GM18519 (cell line): ENCODE measurements at regions not wholly inside any gene's neighbourhood (a gene's known extent, or its start where the extent isn't known, plus 50 kb on each side); places are given as distances from the start of the nearest gene placed in this dataset.
"Not testable (repeated sequence)": the region's sequence is repeated elsewhere in the genome, so short reads cannot be mapped to it uniquely, and the experiment has no call there.

Experiments used
- ATAC-seq: cut with Tn5 transposase; IDR thresholded peaks from one replicate; pipeline ENCODE4 v1.9.1; 2021; ENCODE audit warnings: mild to moderate bottlenecking, moderate library complexity; ENCODE audit not compliant: unreplicated experiment, low FRiP score

DNA sequence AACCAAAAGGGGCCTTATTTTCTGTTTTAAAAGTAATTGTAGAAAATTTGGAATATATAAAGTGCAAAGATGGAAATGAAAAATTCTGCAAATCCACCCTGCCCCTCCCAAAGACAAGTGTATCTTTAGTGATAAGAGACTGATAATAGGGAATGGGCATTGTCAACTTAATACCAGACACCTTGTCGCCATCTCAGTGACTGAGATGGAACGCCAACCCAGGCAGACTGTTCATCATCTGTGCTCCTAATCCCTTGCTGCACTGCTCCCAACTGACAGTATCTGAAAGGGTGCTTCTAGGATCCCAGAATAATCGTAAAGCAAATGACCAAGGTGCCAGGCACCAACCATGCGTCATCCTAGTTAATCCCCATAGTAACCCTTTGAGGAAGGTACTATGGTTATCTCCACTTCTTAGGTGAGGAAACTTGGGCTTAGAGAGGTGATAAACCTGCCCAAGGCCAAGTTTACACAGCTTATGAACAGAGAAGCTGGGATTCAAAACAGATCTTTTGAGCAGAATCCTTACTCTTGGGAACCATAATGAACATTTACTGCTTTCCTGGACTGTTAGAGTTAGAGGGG lies 583.7 kb downstream of the GATA3 start:
- no peak for ATAC-seq

DNA sequence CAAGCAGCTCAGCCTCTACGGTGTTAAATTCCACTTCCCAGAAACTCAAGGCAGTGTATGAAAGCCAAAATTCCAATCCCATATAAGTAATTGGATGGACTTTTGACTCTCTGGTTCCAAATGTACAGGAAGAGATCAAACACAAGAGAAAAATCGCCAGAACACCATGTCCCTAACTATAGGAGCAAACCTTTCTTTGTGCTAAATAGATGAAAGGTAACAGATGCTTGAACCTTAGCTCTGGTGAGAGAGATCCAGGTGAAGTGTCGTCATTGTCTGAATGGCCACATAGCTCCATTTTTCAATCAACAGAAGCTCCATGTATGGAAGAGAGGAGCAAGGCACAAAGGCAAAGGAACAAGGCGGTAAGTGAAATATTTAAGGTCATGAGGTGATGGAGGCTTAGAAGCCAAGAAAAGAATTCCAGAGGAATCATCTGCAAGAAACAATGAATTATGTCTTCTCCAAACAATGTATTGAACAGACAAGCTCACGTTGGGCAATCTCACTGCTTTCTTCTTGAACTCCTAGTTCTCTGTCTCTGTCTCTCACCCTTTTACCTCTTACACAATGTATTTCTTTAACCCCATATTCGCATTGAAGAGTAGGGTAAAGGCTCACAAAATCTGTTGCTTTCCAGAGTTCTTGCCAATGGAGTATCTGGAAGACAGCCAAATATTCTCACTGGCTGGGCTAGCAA lies 585.1 kb downstream of the GATA3 start:
- no peak for ATAC-seq

DNA sequence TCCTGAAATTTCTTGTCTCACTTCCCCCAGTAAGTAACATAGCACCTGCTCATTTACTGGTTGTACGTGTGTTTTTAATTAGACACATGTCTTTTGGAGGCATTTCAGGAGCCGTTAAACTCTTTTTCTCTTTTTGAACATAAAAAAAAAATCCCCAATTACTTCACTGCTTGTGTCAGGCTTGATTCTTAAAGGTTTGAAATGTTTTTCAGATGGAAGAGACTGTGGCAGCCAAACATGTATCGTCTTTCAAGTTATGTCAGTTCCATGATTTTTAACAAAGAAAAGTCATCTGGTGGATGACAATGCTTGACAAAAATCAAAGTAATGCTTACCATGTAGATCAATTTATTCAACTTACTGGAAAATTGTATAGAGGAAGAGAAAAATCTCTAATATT lies 585.8 kb downstream of the GATA3 start:
- no peak for ATAC-seq

DNA sequence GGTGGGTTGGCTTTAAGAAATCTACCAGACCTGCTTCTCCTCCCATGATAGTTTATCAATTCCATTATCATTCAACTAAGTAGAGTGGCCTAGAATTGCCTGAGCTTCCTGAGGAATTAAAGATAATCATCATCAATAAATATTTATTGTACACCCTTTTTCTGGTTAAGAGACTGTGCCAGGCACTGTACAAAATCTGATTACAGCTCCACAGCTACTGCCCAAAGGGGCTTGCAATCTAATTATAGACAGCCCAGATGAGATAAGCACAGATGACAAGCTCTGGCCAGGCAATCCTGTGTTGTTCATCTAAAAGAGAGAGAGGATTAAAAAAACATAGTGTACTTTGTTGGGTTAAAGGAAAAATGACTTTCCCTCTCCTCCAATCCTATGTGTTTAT lies 586.4 kb downstream of the GATA3 start:
- no peak for ATAC-seq

DNA sequence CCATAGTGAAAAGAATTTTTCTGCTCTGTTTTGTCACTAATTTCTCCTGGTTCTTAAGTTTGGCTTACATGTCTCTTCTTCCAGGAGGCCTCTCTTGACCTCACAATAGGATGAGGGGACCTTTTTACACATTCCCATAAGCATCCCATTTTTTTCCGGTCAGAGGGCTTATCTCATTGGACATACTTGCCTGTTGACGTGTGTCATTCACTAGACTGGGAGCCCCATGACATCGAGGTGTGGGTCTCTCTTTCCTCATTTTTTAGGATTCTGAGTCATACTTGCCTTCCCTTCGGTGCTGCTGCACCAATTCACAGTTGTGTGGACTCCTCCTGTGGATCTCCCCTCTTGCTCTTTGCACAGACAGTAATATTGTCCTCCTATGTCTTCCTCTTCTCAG lies 601.8 kb downstream of the GATA3 start:
- no peak for ATAC-seq

DNA sequence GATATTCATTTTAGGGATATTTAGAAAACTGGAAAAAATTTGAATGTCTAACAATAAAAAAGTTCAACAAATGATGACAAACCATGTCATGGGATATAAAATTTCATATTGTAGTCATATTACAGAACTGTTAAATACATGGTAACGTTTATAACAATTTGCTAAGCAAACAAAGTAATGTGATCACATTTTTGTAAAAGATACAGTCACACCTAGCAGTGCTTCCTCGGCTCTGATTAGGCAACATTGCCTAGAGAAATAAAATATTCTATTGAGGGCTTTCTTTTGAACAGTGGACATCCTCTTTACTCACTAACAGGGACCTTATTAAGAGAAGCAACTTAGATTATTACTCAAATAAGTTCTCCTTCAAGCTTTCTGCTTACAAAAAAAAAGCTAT lies 605.5 kb downstream of the GATA3 start:
- ATAC-seq = no peak

DNA sequence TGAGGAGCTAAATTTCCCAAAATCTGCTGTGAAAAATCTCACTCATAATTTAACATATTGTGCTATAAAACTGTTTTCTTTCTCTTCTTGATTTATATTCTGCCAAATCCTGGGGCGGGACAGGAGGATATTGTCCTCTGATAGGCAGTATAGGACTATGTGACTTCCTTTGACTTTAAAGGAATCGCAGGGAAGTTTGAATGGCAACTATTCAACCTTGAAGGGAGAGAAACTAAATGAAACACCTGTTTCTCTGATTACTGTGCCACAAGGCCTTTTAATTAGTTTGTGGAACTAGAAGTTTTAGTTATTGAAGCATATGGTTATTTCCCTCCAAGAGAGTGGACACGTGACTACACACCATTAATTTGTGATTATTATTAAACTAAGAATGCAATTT lies 607.4 kb downstream of the GATA3 start:
- ATAC-seq = no peak

DNA sequence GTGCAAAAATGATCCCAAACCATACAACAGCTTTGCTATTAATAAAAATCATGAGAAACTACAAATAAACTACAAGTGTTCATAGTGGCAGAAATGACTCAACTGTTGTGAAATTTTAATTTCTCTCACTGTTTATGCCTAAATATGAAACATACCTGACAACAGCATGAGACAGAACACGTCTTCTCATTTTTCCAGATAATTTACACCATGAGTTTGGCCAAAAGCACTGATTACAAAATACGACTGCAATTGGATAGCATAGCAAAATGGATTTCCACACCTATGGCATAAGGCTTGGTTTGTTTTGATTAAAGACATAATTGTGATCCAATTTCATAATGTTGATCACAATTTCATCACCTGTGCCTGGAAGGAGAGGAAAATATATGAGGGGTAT lies 608.6 kb downstream of the GATA3 start:
- no peak for ATAC-seq

DNA sequence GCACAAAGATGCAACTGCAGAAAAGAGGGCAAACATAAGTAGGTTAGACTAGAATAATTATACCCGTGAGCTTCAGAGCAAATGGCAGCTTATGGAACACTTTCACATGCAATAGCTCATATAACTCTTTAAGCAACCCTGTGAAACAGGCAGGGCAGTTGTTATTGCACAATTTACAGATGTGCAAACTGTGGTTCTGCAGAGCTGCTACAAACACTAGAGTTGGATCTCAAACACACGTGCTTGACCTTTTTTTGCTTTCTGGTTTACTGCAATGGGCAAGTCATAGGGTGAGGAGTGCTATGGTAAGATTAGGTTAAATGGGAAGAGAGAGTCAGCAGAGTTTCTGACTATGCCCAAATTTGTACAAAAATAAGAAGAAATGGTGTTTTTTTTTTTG lies 610.8 kb downstream of the GATA3 start:
- ATAC-seq = no peak

DNA sequence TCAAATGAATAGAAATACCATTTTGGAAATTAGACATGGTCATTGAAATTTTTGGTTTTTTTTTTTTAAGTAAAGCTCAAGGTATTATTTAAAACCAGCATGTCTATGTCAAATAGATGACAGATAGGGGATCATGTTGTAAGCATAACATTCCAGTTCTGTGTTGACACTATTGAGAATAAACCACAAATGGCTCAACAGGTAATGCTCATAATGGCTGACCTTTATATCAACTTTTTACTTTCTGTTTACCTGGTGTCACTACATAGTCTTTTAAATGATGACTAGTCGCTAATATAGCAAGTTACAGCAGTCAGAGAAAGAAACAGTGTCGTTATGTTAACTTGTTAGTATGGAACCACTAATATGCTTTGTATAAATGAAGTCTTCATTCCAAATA lies 616.0 kb downstream of the GATA3 start:
- no peak for ATAC-seq

DNA sequence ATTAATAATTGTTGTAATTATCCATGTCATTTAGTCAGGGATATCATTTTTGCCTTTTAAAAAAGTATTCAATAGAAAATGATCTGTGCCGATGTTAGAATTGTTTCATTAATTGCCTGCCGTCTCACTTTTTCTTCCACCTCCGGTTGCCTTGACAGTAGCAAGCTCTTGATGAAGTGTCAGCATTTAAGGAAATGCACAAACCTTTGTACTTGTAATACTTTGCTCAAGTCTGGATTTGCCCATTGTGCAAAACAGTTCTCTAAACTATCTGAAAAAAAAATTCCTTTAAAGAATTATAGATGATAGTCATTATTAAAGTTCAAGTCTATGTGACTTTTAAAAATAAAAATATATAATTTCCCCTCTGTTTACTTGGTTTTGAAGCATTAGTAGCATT lies 619.7 kb downstream of the GATA3 start:
- no peak for ATAC-seq

DNA sequence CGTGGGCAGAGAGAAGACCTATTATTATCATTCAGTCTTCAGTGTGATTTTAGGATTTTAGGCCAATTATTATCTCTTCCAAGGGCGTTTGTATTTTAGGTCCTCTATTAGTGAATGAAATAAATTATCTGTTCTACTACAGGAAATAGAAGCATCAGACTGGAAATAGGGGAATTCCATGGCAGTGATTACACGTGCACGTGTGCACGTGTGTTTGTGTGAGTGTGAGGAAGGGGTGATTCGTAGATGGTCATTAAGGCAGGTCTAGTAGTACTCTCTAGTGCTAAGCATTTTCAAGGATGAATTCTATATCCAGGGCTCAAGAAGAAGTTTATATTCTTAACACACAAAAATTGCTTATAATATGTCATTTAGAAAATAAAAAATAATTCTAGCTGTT lies 623.2 kb downstream of the GATA3 start:
- ATAC-seq = no peak

DNA sequence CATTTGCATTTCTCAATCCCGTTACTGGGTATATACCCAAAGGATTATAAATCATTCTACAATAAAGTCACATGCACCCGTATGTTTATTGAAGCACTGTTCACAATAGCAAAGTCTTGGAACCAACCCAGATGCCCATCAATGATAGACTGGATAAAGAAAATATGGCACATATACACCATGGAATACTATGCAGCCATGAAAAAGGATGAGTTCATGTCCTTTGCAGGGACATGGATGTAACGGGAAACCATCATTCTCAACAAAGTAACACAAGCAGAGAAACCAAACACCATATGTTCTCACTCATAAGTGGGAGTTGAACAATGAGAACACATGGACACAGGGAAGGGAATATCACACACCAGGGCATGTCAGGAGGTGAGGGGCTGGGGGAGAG lies 630.4 kb downstream of the GATA3 start:
- not testable (repeated sequence) for ATAC-seq

DNA sequence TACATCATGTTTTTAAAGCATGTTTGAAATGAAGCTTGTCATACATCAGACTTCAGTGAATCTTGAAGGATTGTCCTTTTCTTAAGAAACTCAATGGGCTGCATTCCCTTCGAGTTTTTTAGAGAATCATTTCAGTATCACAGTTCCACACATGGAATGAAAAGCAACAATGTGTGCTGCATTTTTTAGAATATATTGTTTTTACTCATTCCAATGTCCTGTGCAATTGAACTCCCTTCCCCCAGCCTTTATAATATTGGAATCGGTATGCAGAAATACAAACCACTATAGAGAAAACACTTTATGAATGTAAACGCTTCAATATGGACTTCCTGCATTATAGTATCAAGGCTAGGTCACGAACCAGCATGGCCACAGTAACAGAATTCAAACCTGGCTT lies 634.4 kb downstream of the GATA3 start:
- no peak for ATAC-seq

DNA sequence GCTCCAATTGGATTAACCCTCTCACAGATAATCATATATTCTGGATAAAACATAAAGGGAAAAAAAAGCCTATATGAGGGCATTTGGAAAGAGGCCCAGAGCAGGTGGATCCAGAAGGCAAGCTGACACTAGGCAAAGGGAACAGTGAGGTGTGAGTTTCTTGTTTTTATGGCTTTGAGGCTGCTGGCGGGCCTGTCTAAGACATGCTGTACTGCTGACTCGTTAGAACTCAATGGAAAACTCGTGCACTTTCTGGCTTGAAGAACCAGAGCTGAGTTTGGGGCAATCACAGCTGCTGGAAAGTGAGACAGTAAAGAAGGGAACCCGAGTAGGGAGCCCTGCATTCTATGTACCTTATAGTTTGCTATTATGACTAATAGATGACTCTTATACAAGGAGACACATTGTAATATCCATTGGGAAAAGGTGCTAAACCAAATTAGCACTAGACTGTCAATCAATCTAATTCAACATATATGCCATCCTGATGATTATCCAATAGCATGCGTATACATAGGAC lies 637.1 kb downstream of the GATA3 start:
- ATAC-seq = no peak

DNA sequence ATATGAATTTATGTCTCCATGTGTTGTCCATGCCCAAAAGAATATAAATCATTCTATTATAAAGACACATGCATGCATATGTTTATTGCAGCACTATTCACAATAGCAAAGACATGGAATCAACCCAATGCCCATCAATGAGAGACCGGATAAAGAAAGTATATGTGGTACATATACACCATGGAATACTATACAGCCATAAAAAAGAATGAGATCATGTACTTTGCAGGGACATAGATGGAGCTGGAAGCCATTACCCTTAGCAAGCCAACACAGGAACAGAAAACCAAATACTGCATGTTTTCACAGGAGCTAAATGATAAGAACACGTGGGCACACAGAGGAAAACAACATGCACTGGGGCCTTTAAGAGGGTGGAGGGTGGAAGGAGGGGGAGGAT lies 639.1 kb downstream of the GATA3 start:
- not testable (repeated sequence) for ATAC-seq

DNA sequence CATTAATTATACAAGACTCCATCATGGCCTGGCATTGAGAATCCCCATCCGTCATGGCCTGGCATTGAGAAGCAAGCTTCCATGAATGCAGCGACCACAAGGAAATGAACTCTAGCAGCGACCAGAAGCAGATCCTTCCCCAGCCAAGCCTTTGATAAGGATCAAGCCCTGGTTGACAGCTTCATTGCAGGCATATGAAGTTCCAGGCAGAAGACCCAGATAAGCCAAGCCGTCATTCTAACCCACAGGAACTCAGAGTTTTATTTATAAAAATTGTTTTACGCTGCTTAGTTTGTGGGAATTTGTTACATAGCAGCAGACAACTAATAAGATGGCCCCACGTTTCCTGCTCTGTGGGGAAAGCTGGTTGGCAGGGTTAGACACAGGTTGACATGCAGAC lies 642.3 kb downstream of the GATA3 start:
- ATAC-seq = no peak

DNA sequence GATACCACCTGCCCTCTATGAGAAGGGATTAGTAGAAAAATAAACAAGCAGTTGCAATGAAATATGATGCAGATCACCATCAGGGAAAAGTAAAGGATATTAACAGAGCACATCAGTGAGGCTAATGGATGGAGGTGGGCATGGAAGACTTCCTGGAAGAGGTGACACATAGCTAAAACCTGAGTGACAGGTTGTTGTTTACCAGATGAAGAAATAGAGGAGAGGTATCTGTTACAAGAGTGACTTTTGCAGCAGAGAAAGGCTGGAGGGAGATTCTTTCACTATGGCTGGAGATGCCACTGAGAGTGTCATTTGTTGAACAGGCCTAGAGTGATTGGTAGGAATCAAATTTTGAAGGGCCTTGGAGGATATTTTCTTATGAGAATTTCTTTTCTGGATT lies 646.2 kb downstream of the GATA3 start:
- no peak for ATAC-seq

DNA sequence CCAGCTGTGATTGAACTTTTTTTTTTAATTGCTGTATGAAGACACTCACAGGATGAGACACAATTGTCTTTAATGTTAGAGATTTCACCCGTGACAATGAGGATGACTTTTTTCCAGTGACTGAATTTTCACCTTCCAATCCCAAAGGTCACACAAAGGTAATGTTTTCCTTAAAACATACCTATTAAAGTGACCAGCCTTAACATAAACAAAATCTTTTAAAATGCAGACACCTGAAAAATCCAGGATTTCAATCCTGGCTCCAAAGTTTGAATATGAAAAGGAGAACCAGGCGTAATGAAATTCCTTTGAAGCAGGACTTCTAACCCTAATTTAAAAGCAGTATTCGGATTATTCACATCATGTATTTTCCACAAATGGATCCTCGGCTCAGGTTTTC lies 647.7 kb downstream of the GATA3 start:
- ATAC-seq = no peak

DNA sequence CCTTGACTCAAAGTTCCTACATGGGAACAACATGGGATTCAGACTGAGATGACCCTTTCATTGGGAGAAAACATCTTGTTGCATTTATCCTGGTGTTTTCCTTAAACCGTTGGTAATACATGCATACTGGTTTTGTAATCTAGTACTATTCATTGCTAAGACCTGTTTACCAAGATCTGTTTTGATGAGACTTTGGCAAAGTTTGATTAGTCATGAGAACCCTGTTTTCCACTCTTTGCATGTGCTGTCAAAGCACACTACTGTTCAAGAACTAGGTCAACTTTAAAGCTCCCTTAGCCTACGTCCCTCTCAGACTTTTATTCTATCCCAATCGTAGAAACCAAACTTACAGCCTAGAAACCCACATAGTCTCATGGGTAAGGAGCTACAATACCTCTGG lies 650.9 kb downstream of the GATA3 start:
- no peak for ATAC-seq

DNA sequence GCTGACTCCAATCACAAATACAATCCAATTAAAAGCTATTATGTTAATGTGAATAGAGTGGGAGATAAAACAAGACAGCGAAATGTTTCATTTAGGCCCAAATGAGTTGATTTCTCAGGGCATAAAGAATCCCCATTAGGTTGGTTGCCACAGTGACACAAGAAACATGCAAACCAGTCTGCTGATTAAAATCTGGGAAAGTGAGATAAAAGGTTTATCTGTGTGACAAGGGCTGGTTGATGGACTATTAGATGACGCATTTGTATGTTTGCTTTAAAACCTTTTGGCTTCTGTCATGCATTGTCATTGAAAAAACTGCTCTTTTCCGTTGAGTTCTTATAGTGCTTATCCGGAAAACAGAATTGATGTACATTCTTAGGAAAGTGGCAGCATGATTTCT lies 658.2 kb downstream of the GATA3 start:
- ATAC-seq = no peak

DNA sequence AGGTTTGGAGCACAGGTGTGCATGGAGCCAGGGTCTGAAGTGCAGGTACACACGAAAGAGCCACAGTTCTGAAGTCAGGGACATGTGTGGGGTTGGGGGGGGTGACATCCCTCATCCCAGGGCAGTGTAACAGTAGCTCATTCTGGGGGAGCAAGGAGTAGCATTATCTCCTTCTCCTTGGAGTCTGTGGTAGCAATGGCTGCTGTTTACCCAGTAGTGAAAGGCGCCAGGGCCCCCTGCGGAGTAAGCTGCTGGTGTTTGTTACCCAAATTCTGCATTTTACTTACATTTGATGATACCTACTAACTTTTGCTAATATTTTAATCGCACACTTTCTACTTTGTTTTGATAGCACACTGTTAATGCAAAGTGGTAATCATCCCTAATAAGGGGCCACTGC lies 665.5 kb downstream of the GATA3 start:
- ATAC-seq = no peak
